ENCODE measurements at regions not wholly inside any gene's neighbourhood (a gene's known extent, or its start where the extent isn't known, plus 50 kb on each side); places are given as distances from the start of the nearest gene placed in this dataset.

- no peak for TF ChIP-seq EZH2 (IDR thresholded peaks at IDR 0.05; ENCODE audit: insufficient read depth, low read length)
- TF ChIP-seq CTCF (IDR thresholded peaks at IDR 0.05; ENCODE audit: insufficient read depth, low read depth, low read length): no peak
Observed at GRCh38 chr6:41448256-41448655, 97.9 kb upstream of the FOXP4 start.

All from astrocyte (in vitro differentiated cells and primary cell).